WTC11 (cell line): ENCODE measurements at regions not wholly inside any gene's neighbourhood (a gene's known extent, or its start where the extent isn't known, plus 50 kb on each side); places are given as distances from the start of the nearest gene placed in this dataset.
A peak's percentile ranks its signal among the peaks of the same experiment; 100 is the strongest.

ENCODE experiments used
- ATAC-seq: fragments of 200-7000 bp; cut with Tn5 transposase; 2 replicates; pipeline ENCODE4 v1.10.0; 2021; ENCODE audit warnings: mild to moderate bottlenecking, moderate library complexity
- CTCF ChIA-PET: fragments of 300-600 bp; sonication (Branson Sonifier 250); formaldehyde crosslinking; loops from one replicate; lab custom pipeline; 2021; ENCODE audit warnings: antibody characterized with exemption; lab: Charles Lee
- POLR2A ChIA-PET: fragments of 350-600 bp; sonication (Branson Sonifier 250); formaldehyde crosslinking; loops from one replicate; lab custom pipeline; 2021; ENCODE audit warnings: antibody characterized with exemption; lab: Charles Lee
- DNase-seq: peaks from one replicate; pipeline ENCODE4 v3.0.0; 2021; ENCODE audit warnings: low spot score
- H3K27ac Mint-ChIP-seq: 2 replicates; pipeline ENCODE4 v1.8.0; 2021; ENCODE audit warnings: mixed read lengths
- H3K27me3 Mint-ChIP-seq: 2 replicates; pipeline ENCODE4 v1.8.0; 2021; ENCODE audit warnings: low read depth, mild to moderate bottlenecking, moderate library complexity, mixed read lengths
- H3K36me3 Mint-ChIP-seq: 2 replicates; pipeline ENCODE4 v1.8.0; 2021; ENCODE audit warnings: mixed read lengths
- H3K4me1 Mint-ChIP-seq: 2 replicates; pipeline ENCODE4 v1.8.0; 2022; ENCODE audit warnings: mixed read lengths
- H3K4me3 Mint-ChIP-seq: 2 replicates; pipeline ENCODE4 v1.8.0; 2021; ENCODE audit warnings: mild to moderate bottlenecking, moderate library complexity, mixed read lengths
- H3K9me3 Mint-ChIP-seq: 2 replicates; pipeline ENCODE4 v1.8.0; 2021; ENCODE audit warnings: mixed read lengths
- AFF4 ChIP-seq: sonication (generic); formaldehyde crosslinking; IDR thresholded peaks from 2 replicates; pipeline ENCODE4 v1.8.1; 2023; ENCODE audit warnings: mild to moderate bottlenecking, missing genetic modification reagents, borderline replicate concordance
- E2F1 ChIP-seq: sonication (generic); formaldehyde crosslinking; IDR thresholded peaks from 2 replicates; pipeline ENCODE4 v1.8.0; 2022; ENCODE audit warnings: mild to moderate bottlenecking, missing genetic modification reagents
- FOXP4 ChIP-seq: sonication (generic); formaldehyde crosslinking; IDR thresholded peaks from 2 replicates; pipeline ENCODE4 v1.8.0; 2022; ENCODE audit warnings: mild to moderate bottlenecking, missing genetic modification reagents
- GRHL2 ChIP-seq: fragments of 250-450 bp; sonication (Bioruptor Pico); IDR thresholded peaks from 2 replicates; pipeline ENCODE4 v1.8.0; 2022; ENCODE audit warnings: mild to moderate bottlenecking, moderate library complexity; ENCODE audit not compliant: insufficient replicate concordance, severe bottlenecking
- GTF2I ChIP-seq: fragments of 250-450 bp; sonication (Bioruptor Pico); conservative IDR thresholded peaks from 2 replicates; pipeline ENCODE4 v1.4.0; 2021; ENCODE audit warnings: mild to moderate bottlenecking
- JAZF1 ChIP-seq: fragments of 250-450 bp; sonication (Bioruptor Pico); IDR thresholded peaks from 2 replicates; pipeline ENCODE4 v1.9.0; 2021; ENCODE audit warnings: moderate library complexity, mild to moderate bottlenecking, inconsistent platforms
- RORB ChIP-seq: fragments of 250-450 bp; sonication (Bioruptor Pico); IDR thresholded peaks from 2 replicates; pipeline ENCODE4 v1.9.0; 2021; ENCODE audit warnings: mild to moderate bottlenecking
- SMAD4 ChIP-seq: sonication (generic); formaldehyde crosslinking; IDR thresholded peaks from 2 replicates; pipeline ENCODE4 v1.8.0; 2022; ENCODE audit warnings: mild to moderate bottlenecking, missing genetic modification reagents
- TCF7 ChIP-seq: sonication (generic); formaldehyde crosslinking; IDR thresholded peaks from 2 replicates; pipeline ENCODE4 v1.8.0; 2022; ENCODE audit warnings: mild to moderate bottlenecking, low read depth, missing genetic modification reagents, moderate library complexity
- TF ChIP-seq, protein P1 (sequence below): fragments of 250-450 bp; sonication (Bioruptor Pico); IDR thresholded peaks from 2 replicates; pipeline ENCODE4 v1.9.0; 2021; ENCODE audit warnings: mild to moderate bottlenecking, borderline replicate concordance
- TF ChIP-seq, protein P2 (sequence below): sonication (generic); formaldehyde crosslinking; IDR thresholded peaks from 2 replicates; pipeline ENCODE4 v1.8.1; 2023; ENCODE audit warnings: mild to moderate bottlenecking, missing genetic modification reagents, moderate library complexity
- TF ChIP-seq, protein P3 (sequence below): fragments of 250-450 bp; sonication (Bioruptor Pico); conservative IDR thresholded peaks from 2 replicates; pipeline ENCODE4 v1.9.0; 2021; ENCODE audit warnings: mild to moderate bottlenecking
- TF ChIP-seq, protein P4 (sequence below): sonication (generic); formaldehyde crosslinking; IDR thresholded peaks from 2 replicates; pipeline ENCODE4 v1.8.0; 2023; ENCODE audit warnings: mild to moderate bottlenecking, missing genetic modification reagents
- TF ChIP-seq, protein P5 (sequence below): fragments of 250-450 bp; sonication (Bioruptor Pico); IDR thresholded peaks from 2 replicates; pipeline ENCODE4 v1.9.0; 2021; ENCODE audit warnings: mild to moderate bottlenecking
- TF ChIP-seq, protein P6 (sequence below): sonication (generic); formaldehyde crosslinking; IDR thresholded peaks from 2 replicates; pipeline ENCODE4 v1.8.1; 2023; ENCODE audit warnings: mild to moderate bottlenecking, missing genetic modification reagents

- no peak overlapping the region for H3K27ac Mint-ChIP-seq
- H3K27me3 Mint-ChIP-seq: no peaks in the 10 kb centered on the region
- ChIA-PET POLR2A (no interaction called here), CTCF (no interaction called here)
- ATAC-seq (peak; percentile 88), DNase-seq (no peak)
- peaks cover 21% of the 10 kb centered on the region for H3K9me3 Mint-ChIP-seq
- no peaks in the 10 kb centered on the region for H3K4me1 Mint-ChIP-seq
- peaks cover 20% of the 10 kb centered on the region for H3K36me3 Mint-ChIP-seq
- H3K4me3 Mint-ChIP-seq: no peak overlapping the region
- TF ChIP-seq JAZF1 (CRISPR knock-in tag): no peak
- no peak for TF ChIP-seq GTF2I (CRISPR knock-in tag)
- no peak for TF ChIP-seq GRHL2
- TF ChIP-seq, protein P1, sequence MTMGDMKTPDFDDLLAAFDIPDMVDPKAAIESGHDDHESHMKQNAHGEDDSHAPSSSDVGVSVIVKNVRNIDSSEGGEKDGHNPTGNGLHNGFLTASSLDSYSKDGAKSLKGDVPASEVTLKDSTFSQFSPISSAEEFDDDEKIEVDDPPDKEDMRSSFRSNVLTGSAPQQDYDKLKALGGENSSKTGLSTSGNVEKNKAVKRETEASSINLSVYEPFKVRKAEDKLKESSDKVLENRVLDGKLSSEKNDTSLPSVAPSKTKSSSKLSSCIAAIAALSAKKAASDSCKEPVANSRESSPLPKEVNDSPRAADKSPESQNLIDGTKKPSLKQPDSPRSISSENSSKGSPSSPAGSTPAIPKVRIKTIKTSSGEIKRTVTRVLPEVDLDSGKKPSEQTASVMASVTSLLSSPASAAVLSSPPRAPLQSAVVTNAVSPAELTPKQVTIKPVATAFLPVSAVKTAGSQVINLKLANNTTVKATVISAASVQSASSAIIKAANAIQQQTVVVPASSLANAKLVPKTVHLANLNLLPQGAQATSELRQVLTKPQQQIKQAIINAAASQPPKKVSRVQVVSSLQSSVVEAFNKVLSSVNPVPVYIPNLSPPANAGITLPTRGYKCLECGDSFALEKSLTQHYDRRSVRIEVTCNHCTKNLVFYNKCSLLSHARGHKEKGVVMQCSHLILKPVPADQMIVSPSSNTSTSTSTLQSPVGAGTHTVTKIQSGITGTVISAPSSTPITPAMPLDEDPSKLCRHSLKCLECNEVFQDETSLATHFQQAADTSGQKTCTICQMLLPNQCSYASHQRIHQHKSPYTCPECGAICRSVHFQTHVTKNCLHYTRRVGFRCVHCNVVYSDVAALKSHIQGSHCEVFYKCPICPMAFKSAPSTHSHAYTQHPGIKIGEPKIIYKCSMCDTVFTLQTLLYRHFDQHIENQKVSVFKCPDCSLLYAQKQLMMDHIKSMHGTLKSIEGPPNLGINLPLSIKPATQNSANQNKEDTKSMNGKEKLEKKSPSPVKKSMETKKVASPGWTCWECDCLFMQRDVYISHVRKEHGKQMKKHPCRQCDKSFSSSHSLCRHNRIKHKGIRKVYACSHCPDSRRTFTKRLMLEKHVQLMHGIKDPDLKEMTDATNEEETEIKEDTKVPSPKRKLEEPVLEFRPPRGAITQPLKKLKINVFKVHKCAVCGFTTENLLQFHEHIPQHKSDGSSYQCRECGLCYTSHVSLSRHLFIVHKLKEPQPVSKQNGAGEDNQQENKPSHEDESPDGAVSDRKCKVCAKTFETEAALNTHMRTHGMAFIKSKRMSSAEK (CRISPR knock-in tag): no peak
- TF ChIP-seq, protein P2, sequence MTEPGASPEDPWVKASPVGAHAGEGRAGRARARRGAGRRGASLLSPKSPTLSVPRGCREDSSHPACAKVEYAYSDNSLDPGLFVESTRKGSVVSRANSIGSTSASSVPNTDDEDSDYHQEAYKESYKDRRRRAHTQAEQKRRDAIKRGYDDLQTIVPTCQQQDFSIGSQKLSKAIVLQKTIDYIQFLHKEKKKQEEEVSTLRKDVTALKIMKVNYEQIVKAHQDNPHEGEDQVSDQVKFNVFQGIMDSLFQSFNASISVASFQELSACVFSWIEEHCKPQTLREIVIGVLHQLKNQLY (CRISPR knock-in tag): no peak
- no peak for TF ChIP-seq AFF4 (CRISPR knock-in tag)
- TF ChIP-seq, protein P3, sequence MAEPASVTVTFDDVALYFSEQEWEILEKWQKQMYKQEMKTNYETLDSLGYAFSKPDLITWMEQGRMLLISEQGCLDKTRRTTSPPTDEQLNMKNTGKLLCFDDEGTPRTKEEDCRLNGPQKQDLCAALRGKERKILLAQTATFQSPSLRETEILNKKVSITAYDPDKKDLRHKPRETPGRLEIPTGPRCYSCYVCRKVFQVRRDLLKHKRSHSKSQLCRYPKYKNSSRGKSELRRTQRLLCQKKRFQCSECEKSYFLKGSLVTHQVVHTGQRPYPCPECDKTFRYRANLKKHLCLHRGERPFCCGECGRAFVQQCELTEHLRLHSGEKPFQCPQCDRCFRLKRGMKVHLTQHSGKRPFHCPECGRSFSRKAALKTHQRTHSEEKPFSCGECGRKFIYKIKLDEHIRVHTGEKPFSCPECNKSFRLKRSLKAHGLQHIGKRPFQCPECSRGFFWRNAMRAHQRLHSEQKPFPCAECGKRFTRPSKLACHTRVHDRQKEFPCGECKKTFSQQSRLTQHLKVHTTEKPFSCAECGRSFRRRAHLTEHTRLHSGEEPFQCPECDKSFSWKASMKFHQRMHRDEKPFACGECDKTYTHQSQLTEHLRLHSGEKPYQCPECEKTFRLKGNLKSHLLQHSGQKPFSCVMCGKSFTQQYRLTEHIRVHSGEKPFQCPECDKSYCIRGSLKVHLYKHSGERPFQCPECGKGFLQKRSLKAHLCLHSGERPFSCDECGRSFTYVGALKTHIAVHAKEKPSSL (CRISPR knock-in tag): no peak
- TF ChIP-seq RORB (CRISPR knock-in tag): no peak
- TF ChIP-seq FOXP4: no peak
- TF ChIP-seq, protein P4, sequence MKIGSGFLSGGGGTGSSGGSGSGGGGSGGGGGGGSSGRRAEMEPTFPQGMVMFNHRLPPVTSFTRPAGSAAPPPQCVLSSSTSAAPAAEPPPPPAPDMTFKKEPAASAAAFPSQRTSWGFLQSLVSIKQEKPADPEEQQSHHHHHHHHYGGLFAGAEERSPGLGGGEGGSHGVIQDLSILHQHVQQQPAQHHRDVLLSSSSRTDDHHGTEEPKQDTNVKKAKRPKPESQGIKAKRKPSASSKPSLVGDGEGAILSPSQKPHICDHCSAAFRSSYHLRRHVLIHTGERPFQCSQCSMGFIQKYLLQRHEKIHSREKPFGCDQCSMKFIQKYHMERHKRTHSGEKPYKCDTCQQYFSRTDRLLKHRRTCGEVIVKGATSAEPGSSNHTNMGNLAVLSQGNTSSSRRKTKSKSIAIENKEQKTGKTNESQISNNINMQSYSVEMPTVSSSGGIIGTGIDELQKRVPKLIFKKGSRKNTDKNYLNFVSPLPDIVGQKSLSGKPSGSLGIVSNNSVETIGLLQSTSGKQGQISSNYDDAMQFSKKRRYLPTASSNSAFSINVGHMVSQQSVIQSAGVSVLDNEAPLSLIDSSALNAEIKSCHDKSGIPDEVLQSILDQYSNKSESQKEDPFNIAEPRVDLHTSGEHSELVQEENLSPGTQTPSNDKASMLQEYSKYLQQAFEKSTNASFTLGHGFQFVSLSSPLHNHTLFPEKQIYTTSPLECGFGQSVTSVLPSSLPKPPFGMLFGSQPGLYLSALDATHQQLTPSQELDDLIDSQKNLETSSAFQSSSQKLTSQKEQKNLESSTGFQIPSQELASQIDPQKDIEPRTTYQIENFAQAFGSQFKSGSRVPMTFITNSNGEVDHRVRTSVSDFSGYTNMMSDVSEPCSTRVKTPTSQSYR (CRISPR knock-in tag): no peak
- TF ChIP-seq, protein P5, sequence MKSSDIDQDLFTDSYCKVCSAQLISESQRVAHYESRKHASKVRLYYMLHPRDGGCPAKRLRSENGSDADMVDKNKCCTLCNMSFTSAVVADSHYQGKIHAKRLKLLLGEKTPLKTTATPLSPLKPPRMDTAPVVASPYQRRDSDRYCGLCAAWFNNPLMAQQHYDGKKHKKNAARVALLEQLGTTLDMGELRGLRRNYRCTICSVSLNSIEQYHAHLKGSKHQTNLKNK: no peak
- TF ChIP-seq E2F1 (CRISPR knock-in tag): no peak
- TF ChIP-seq, protein P6, sequence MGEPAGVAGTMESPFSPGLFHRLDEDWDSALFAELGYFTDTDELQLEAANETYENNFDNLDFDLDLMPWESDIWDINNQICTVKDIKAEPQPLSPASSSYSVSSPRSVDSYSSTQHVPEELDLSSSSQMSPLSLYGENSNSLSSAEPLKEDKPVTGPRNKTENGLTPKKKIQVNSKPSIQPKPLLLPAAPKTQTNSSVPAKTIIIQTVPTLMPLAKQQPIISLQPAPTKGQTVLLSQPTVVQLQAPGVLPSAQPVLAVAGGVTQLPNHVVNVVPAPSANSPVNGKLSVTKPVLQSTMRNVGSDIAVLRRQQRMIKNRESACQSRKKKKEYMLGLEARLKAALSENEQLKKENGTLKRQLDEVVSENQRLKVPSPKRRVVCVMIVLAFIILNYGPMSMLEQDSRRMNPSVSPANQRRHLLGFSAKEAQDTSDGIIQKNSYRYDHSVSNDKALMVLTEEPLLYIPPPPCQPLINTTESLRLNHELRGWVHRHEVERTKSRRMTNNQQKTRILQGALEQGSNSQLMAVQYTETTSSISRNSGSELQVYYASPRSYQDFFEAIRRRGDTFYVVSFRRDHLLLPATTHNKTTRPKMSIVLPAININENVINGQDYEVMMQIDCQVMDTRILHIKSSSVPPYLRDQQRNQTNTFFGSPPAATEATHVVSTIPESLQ (CRISPR knock-in tag): no peak
- no peak for TF ChIP-seq TCF7 (CRISPR knock-in tag)
- TF ChIP-seq SMAD4: no peak
These were observed 1421.5 kb upstream of the SPRY2 start for GRCh38 chr13:81762449-81762848.
